Spleen (tissue), 11 donors: ENCODE measurements at regions not wholly inside any gene's neighbourhood (a gene's known extent, or its start where the extent isn't known, plus 50 kb on each side); places are given as distances from the start of the nearest gene placed in this dataset.

Experiments used
- DNase-seq: peaks from one replicate; pipeline ENCODE4 v3.0.0-alpha.2; 2020
- H3K27ac ChIP-seq, 8 donors: fragments of 200-600 bp; sonication (generic) in 7 of 8; 1 replicate in 4 of 8; 2 replicates in 4 of 8; pipeline versions ENCODE4 v1.5.0 to v1.8.0; 2016 to 2021; ENCODE audit warnings: inconsistent platforms in 4 of 8, mild to moderate bottlenecking in 4 of 8, moderate library complexity in 1 of 8
- H3K27me3 ChIP-seq, 7 donors: fragments of 200-600 bp; sonication (generic) in 6 of 7; replicated peaks in 1 of 7; 1 replicate in 4 of 7; 2 replicates in 3 of 7; pipeline versions ENCODE4 v1.5.0 to v1.8.0; 2016 to 2021; ENCODE audit warnings: inconsistent platforms in 3 of 7, mild to moderate bottlenecking in 1 of 7
- H3K36me3 ChIP-seq, 6 donors: fragments of 200-600 bp; sonication (generic) in 5 of 6; 1 replicate in 4 of 6; 2 replicates in 2 of 6; pipeline versions ENCODE4 v1.5.0 to v1.8.0; 2016 to 2021; ENCODE audit warnings: inconsistent platforms in 2 of 6
- H3K4me1 ChIP-seq, 6 donors: fragments of 200-600 bp; sonication (generic) in 5 of 6; 1 replicate in 3 of 6; 2 replicates in 3 of 6; pipeline versions ENCODE4 v1.5.0 to v1.8.0; 2016 to 2021; ENCODE audit warnings: inconsistent platforms in 3 of 6
- H3K4me3 ChIP-seq, 8 donors: fragments of 200-600 bp; sonication (generic) in 7 of 8; 1 replicate in 4 of 8; 2 replicates in 4 of 8; pipeline versions ENCODE4 v1.5.0 to v1.8.0; 2016 to 2021; ENCODE audit warnings: inconsistent platforms in 4 of 8, mild to moderate bottlenecking in 4 of 8, moderate library complexity in 2 of 8
- H3K9me3 ChIP-seq, 8 donors: fragments of 200-600 bp; sonication (generic) in 7 of 8; 1 replicate in 4 of 8; 2 replicates in 4 of 8; pipeline versions ENCODE4 v1.5.0 to v1.8.0; 2016 to 2021; ENCODE audit warnings: inconsistent platforms in 4 of 8
- POLR2A ChIP-seq, 3 donors: fragments of 450-650 bp; IDR thresholded peaks; one replicate each; pipeline ENCODE4 v1.5.1; 2017; ENCODE audit warnings: antibody characterized with exemption in 3 of 3, mild to moderate bottlenecking in 1 of 3
- POLR2AphosphoS5 ChIP-seq, 3 donors: sonication (generic); formaldehyde crosslinking; IDR thresholded peaks; one replicate each; pipeline ENCODE4 v1.5.1; 2017; ENCODE audit warnings: antibody characterized with exemption in 3 of 3
- WGBS, 5 donors: extraction: QIAGEN DNeasy Blood & Tissue Kit in 3 of 5; methylation state at CpG; one replicate each; pipeline versions ENCODE4 v1.1.5 to v1.1.7; 2013 to 2018; 5-methylcytosine and 5-hydroxymethylcytosine counted together
- intact Hi-C: fragments of 100-400 bp; cut with DNase I; formaldehyde crosslinking; loops from one replicate; pipeline ENCODE4 v1.15.0; 2023; ENCODE audit warnings: low total_unique reads
- TF ChIP-seq, protein P1 (sequence below), 11 experiments: fragments of 200-600 bp in 7 of 11; fragments of 450-650 bp in 4 of 11; sonication (generic) in 4 of 11; IDR thresholded peaks in 8 of 11; conservative IDR thresholded peaks in 3 of 11; 1 replicate in 7 of 11; 2 replicates in 4 of 11; pipeline versions ENCODE4 v1.4.0 to v1.8.0; 2016 to 2021; ENCODE audit warnings: antibody characterized with exemption in 11 of 11, inconsistent platforms in 4 of 11, mild to moderate bottlenecking in 1 of 11
- donor health status: healthy with polysubstance abuse.
- donor health status: DM: no; HTN: no; CAD: no; lungs with moderate emphysema.
- donor health status: DM: no; HTN: no; CAD: no.
- donor health status: Bipolar disorder and iron deficiency.
- donor health status: healthy.
- donor health status: DM: no; HTN: no; CAD: no.
- donor health status: DM: yes; HTN: yes; CAD: no.

DNA sequence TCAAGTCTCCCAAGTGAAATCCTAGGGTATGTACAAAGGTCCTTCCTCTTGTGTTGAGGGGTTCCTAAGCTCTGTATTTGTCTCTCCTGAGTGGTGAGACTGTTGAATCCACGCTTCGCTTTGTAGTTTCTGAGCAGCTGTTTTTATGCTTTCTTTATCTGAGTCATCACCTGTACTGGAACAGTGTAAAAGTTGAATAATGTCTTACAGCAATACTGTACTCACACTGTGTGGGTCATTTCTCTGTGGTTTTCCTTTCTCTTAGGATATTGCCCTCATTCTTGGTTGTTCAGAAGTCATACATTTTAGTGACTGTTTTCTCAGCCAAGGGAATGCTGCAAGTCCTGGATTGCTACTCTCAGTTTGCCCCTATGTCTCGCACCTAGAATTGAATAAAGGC lies 1596.6 kb downstream of the SLITRK5 start:
- no peak for DNase-seq
- TF ChIP-seq POLR2A (IDR thresholded peaks at IDR 0.05) (no peak), POLR2AphosphoS5 (IDR thresholded peaks at IDR 0.05) (no peak)
- TF ChIP-seq, protein P1, sequence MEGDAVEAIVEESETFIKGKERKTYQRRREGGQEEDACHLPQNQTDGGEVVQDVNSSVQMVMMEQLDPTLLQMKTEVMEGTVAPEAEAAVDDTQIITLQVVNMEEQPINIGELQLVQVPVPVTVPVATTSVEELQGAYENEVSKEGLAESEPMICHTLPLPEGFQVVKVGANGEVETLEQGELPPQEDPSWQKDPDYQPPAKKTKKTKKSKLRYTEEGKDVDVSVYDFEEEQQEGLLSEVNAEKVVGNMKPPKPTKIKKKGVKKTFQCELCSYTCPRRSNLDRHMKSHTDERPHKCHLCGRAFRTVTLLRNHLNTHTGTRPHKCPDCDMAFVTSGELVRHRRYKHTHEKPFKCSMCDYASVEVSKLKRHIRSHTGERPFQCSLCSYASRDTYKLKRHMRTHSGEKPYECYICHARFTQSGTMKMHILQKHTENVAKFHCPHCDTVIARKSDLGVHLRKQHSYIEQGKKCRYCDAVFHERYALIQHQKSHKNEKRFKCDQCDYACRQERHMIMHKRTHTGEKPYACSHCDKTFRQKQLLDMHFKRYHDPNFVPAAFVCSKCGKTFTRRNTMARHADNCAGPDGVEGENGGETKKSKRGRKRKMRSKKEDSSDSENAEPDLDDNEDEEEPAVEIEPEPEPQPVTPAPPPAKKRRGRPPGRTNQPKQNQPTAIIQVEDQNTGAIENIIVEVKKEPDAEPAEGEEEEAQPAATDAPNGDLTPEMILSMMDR (IDR thresholded peaks at IDR 0.05 in 8 of 11, conservative IDR thresholded peaks at IDR 0.05 in 3 of 11), result no peak
- Histone ChIP-seq H3K4me3 (no peak overlapping the region), H3K9me3 (peaks cover 0 to 19% (median 10%) of the 10 kb centered on the region in 8 donors), H3K36me3 (no peaks in the 10 kb centered on the region), H3K27ac (no peak overlapping the region), H3K4me1 (no peaks in the 10 kb centered on the region), H3K27me3 (no peaks in the 10 kb centered on the region)
- intact Hi-C loops, result no loop called here
- WGBS, 5 donors, result 76 to 91% (median 85%) methylated on average over 3 of the region's 3 CpGs

DNA sequence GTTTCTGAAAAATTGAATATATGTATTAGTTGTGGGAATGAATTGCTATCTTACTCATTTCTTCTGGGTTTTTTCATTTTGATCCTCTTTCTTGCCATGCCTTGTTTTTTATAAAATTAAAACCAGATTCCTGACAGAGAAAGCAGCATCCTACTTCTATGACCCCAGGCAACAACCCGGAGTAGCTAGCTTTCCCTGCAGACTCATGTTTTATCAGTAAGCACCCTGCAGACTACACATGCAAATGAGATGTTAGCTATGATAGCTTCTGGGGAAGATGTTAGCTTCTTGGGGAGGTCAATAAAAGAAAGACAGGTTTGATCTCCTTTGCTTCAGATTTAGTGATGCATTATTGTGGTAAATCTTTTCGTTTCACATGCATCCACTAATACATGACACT lies 1598.6 kb downstream of the SLITRK5 start:
- H3K9me3 ChIP-seq, result peaks cover 0 to 8% (median 0%) of the 10 kb centered on the region in 8 donors
- 59 to 77% (median 67%) methylated on average over 2 of the region's 2 CpGs for WGBS, 5 donors
- intact Hi-C loops, result no loop called here

DNA sequence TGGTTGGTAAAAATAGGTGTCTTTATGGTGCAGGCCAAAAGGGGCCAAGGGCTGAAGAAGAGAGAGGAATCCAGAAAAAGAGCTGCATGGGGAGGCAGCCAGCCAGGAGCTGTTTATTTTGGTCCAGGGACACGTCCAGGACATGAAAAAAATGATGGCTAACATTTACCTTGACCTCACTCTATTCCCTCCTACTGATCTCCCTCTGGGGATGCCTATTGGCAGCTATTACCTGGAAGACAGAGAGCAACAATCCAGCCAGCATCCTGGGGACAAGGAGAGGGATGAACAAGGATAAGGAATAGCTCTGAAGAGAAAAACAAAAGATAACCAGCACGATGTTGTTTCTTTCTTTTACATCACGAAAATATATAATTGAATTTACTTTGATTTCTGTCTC lies 1599.6 kb downstream of the SLITRK5 start:
- no peak overlapping the region for H3K4me3 ChIP-seq
- 49 to 74% (median 58%) methylated on average over 3 of the region's 3 CpGs for WGBS, 5 donors

More for the DNA sequence above, 1598.6 kb downstream of the SLITRK5 start:
- no peaks in the 10 kb centered on the region for H3K27me3 ChIP-seq
- no peak overlapping the region for H3K4me3 ChIP-seq
- no peaks in the 10 kb centered on the region for H3K4me1 ChIP-seq
- TF ChIP-seq, protein P1 (IDR thresholded peaks at IDR 0.05 in 8 of 11, conservative IDR thresholded peaks at IDR 0.05 in 3 of 11), result no peak
- no peak for TF ChIP-seq POLR2AphosphoS5 (IDR thresholded peaks at IDR 0.05)
- no peak for TF ChIP-seq POLR2A (IDR thresholded peaks at IDR 0.05)
- H3K36me3 ChIP-seq, result no peaks in the 10 kb centered on the region
- no peak for DNase-seq
- no peak overlapping the region for H3K27ac ChIP-seq

DNA sequence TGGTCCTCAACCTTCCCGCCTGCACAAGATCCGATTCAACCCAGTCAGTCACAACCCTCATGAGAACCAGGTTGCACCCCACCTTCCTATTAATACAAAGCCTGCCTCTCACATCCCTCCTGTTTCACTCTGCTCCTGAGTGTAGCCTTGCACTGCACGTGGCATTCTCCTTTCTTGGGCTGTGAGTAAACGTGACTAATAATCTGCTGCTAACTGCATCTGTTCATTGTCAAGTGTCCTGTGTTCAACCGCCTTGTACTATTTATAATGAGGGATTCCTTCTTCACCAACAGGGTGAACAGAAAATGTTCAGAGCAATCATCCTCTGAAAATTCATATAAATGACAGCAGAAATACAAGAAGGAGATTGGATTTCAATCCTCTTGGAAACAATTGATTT lies 1608.2 kb downstream of the SLITRK5 start:
- no peaks in the 10 kb centered on the region for H3K27me3 ChIP-seq
- peaks cover 0 to 11% (median 0%) of the 10 kb centered on the region in 8 donors for H3K9me3 ChIP-seq
- TF ChIP-seq POLR2AphosphoS5 (IDR thresholded peaks at IDR 0.05) (no peak), POLR2A (IDR thresholded peaks at IDR 0.05) (no peak)
- TF ChIP-seq, protein P1 (IDR thresholded peaks at IDR 0.05 in 8 of 11, conservative IDR thresholded peaks at IDR 0.05 in 3 of 11), result no peak
- 77 to 88% (median 79%) methylated on average over 5 of the region's 5 CpGs for whole genome bisulfite sequencing, 5 donors
- H3K4me1 ChIP-seq, result no peaks in the 10 kb centered on the region
- no peaks in the 10 kb centered on the region for H3K36me3 ChIP-seq
- intact Hi-C loops, result no loop called here
- no peak for DNase-seq
- no peak overlapping the region for H3K4me3 ChIP-seq
- H3K27ac ChIP-seq, result no peak overlapping the region

More for the DNA sequence above, 1599.6 kb downstream of the SLITRK5 start:
- intact Hi-C loops, result no loop called here
- DNase-seq, result no peak
- H3K27me3 ChIP-seq, result no peaks in the 10 kb centered on the region
- no peaks in the 10 kb centered on the region for H3K36me3 ChIP-seq
- H3K27ac ChIP-seq, result no peak overlapping the region
- TF ChIP-seq POLR2AphosphoS5 (IDR thresholded peaks at IDR 0.05), result no peak
- peaks cover 0 to 6% (median 0%) of the 10 kb centered on the region in 8 donors for H3K9me3 ChIP-seq
- no peaks in the 10 kb centered on the region for H3K4me1 ChIP-seq

DNA sequence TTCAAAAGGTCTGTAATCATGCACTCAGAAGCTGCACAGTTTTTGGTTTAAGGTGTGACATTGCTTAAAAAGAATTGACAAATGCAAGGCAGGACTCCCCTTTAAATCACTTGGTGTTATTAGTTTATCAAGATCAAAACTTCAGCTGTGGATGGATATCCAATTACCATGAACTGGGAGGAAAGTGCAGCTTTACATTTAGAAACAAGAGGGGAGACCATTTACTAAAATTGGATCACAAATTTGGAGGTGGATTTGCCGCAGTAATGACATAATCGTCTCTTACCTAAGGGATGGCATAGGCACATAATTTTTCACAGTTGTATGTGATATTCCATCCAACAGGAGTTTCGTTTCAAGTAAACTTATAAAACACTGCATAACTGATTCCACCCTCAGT lies 1610.2 kb downstream of the SLITRK5 start:
- intact Hi-C loops, result no loop called here
- no peak for DNase-seq
- Histone ChIP-seq H3K27me3 (no peaks in the 10 kb centered on the region), H3K36me3 (no peaks in the 10 kb centered on the region), H3K4me1 (no peaks in the 10 kb centered on the region), H3K9me3 (peaks cover 0 to 18% (median 0%) of the 10 kb centered on the region in 8 donors), H3K4me3 (no peak overlapping the region), H3K27ac (no peak overlapping the region)
- 78 to 91% (median 88%) methylated on average over 3 of the region's 3 CpGs for WGBS, 5 donors
- TF ChIP-seq, protein P1 (IDR thresholded peaks at IDR 0.05 in 8 of 11, conservative IDR thresholded peaks at IDR 0.05 in 3 of 11), result no peak
- TF ChIP-seq POLR2AphosphoS5 (IDR thresholded peaks at IDR 0.05) (no peak), POLR2A (IDR thresholded peaks at IDR 0.05) (no peak)
